Neural cell (in vitro differentiated cells): ENCODE measurements at regions not wholly inside any gene's neighbourhood (a gene's known extent, or its start where the extent isn't known, plus 50 kb on each side); places are given as distances from the start of the nearest gene placed in this dataset.

Source experiments
- H2AFZ ChIP-seq: fragments of 200-600, 300-800 bp; sonication (generic), shearing (Covaris generic); 2 replicates; pipeline ENCODE4 v1.6.0; 2014; ENCODE audit warnings: low read depth, mild to moderate bottlenecking, antibody characterized with exemption, low read length, moderate library complexity
- H3F3A ChIP-seq: fragments of 200-600 bp; shearing (Covaris generic); 2 replicates; pipeline ENCODE4 v1.6.1; 2016; ENCODE audit warnings: mild to moderate bottlenecking, moderate library complexity, mixed read lengths, antibody characterized with exemption, low read length; ENCODE audit not compliant: insufficient read depth, poor library complexity, severe bottlenecking
- H3K27ac ChIP-seq: fragments of 200-600, 300-800 bp; sonication (generic), shearing (Covaris generic); 2 replicates; pipeline ENCODE4 v1.5.1; 2014; ENCODE audit warnings: mild to moderate bottlenecking, low read length, moderate library complexity
- H3K27me3 ChIP-seq: fragments of 300-800, 200-600 bp; sonication (generic), shearing (Covaris generic); 2 replicates; pipeline ENCODE4 v1.6.0; 2014; ENCODE audit warnings: mild to moderate bottlenecking, low read depth, low read length, moderate library complexity; ENCODE audit not compliant: insufficient read depth
- H3K36me3 ChIP-seq: fragments of 300-800, 200-600 bp; sonication (generic), shearing (Covaris generic); 2 replicates; pipeline ENCODE4 v1.5.1; 2014; ENCODE audit warnings: mild to moderate bottlenecking, antibody characterized with exemption, low read length, moderate library complexity; ENCODE audit not compliant: insufficient read depth
- H3K4me2 ChIP-seq: fragments of 300-800, 200-600 bp; sonication (generic), shearing (Covaris generic); 2 replicates; pipeline ENCODE4 v1.6.0; 2014; ENCODE audit warnings: mild to moderate bottlenecking, low read length
- H3K4me3 ChIP-seq: fragments of 300-800, 200-600 bp; sonication (generic), shearing (Covaris generic); 2 replicates; pipeline ENCODE4 v1.5.1; 2014; ENCODE audit warnings: mild to moderate bottlenecking, low read length, moderate library complexity
- H3K79me2 ChIP-seq: fragments of 200-600 bp; shearing (Covaris generic); replicated peaks from 2 replicates; pipeline ENCODE4 v1.6.0; 2014; ENCODE audit warnings: mild to moderate bottlenecking, low read length, moderate library complexity; ENCODE audit not compliant: insufficient read depth
- H3K9ac ChIP-seq: fragments of 300-800, 200-600 bp; sonication (generic), shearing (Covaris generic); 2 replicates; pipeline ENCODE4 v1.6.1; 2016; ENCODE audit warnings: mild to moderate bottlenecking, low read length, mixed read lengths
- H3K9me2 ChIP-seq: fragments of 200-600 bp; shearing (Covaris generic); 2 replicates; pipeline ENCODE4 v1.6.1; 2016; ENCODE audit warnings: mild to moderate bottlenecking, low read length, mixed read lengths; ENCODE audit not compliant: insufficient read depth
- H3K9me3 ChIP-seq: fragments of 200-600, 300-800 bp; sonication (generic), shearing (Covaris generic); 2 replicates; pipeline ENCODE4 v1.6.1; 2016; ENCODE audit warnings: mild to moderate bottlenecking, mixed run types, low read length, moderate library complexity, mixed read lengths
- H4K20me1 ChIP-seq: fragments of 200-600 bp; shearing (Covaris generic); 2 replicates; pipeline ENCODE4 v1.6.1; 2016; ENCODE audit warnings: mild to moderate bottlenecking, mixed run types; ENCODE audit not compliant: insufficient read depth
- EP300 ChIP-seq: fragments of 450-650 bp; conservative IDR thresholded peaks from 2 replicates; pipeline ENCODE4 v1.6.1; 2014; ENCODE audit warnings: antibody characterized with exemption, mild to moderate bottlenecking, moderate library complexity; ENCODE audit not compliant: poor library complexity, severe bottlenecking
- EZH2 ChIP-seq: fragments of 200-600, 300-800 bp; shearing (Covaris generic), sonication (generic); IDR thresholded peaks from 2 replicates; pipeline ENCODE4 v1.6.1; 2014; ENCODE audit warnings: antibody characterized with exemption, low read length, borderline replicate concordance, mild to moderate bottlenecking; ENCODE audit not compliant: insufficient read depth, poor library complexity, severe bottlenecking
- MXI1 ChIP-seq: fragments of 450-650 bp; conservative IDR thresholded peaks from 2 replicates; pipeline ENCODE4 v1.6.1; 2014; ENCODE audit warnings: antibody characterized with exemption, mild to moderate bottlenecking; ENCODE audit not compliant: poor library complexity, severe bottlenecking
- POLR2AphosphoS5 ChIP-seq: IDR thresholded peaks from 2 replicates; pipeline ENCODE4 v1.6.1; 2012
- RAD21 ChIP-seq: fragments of 450-650 bp; conservative IDR thresholded peaks from 2 replicates; pipeline ENCODE4 v1.6.1; 2014; ENCODE audit warnings: antibody characterized with exemption, mild to moderate bottlenecking, moderate library complexity
- SMC3 ChIP-seq: fragments of 450-650 bp; conservative IDR thresholded peaks from 2 replicates; pipeline ENCODE4 v1.6.1; 2014; ENCODE audit warnings: antibody characterized with exemption, mild to moderate bottlenecking, moderate library complexity; ENCODE audit not compliant: poor library complexity
- TAF1 ChIP-seq: IDR thresholded peaks from 2 replicates; pipeline ENCODE4 v1.6.1; 2012; ENCODE audit warnings: low read depth
- TF ChIP-seq, protein P1 (sequence below): IDR thresholded peaks from 2 replicates; pipeline ENCODE4 v1.6.1; 2012; ENCODE audit warnings: borderline replicate concordance
- TF ChIP-seq, protein P2 (sequence below): fragments of 450-650 bp; IDR thresholded peaks from 2 replicates; pipeline ENCODE4 v1.5.1; 2014; ENCODE audit warnings: antibody characterized with exemption, mild to moderate bottlenecking, moderate library complexity; ENCODE audit not compliant: poor library complexity, severe bottlenecking

DNA sequence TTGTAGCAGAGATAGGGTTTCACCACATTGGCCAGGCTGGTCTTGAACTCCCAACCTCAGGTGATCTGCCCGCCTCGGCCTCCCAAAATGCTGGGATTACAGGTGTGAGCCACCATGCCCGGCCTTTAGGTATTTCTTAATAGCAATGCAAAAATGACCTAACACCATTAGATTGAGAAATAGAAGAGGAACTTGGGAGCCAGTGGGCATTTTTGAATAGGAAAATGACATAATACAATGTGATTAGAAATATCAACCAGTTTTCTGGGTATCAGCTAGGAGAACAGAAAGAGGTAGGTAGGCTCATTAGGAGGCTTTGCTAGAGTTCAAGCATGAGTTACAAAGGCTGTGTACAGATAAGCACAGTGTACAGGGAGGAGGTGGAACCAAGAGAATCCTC, 101.8 kb upstream of the TBC1D5 start:
- Histone ChIP-seq H2AFZ (no peak overlapping the region), H3K36me3 (no peaks in the 10 kb centered on the region), H3K27me3 (no peaks in the 10 kb centered on the region), H3K27ac (no peak overlapping the region), H3K9ac (no peak overlapping the region), H3K9me2 (no peaks in the 10 kb centered on the region), H3F3A (no peaks in the 10 kb centered on the region), H3K9me3 (no peaks in the 10 kb centered on the region), H4K20me1 (no peaks in the 10 kb centered on the region), H3K4me2 (no peak overlapping the region), H3K79me2 (no peaks in the 10 kb centered on the region), H3K4me3 (no peak overlapping the region)
- TF ChIP-seq EP300 (no peak), TAF1 (no peak), MXI1 (no peak), RAD21 (no peak), EZH2 (no peak), POLR2AphosphoS5 (no peak), SMC3 (no peak)
- TF ChIP-seq, protein P1, sequence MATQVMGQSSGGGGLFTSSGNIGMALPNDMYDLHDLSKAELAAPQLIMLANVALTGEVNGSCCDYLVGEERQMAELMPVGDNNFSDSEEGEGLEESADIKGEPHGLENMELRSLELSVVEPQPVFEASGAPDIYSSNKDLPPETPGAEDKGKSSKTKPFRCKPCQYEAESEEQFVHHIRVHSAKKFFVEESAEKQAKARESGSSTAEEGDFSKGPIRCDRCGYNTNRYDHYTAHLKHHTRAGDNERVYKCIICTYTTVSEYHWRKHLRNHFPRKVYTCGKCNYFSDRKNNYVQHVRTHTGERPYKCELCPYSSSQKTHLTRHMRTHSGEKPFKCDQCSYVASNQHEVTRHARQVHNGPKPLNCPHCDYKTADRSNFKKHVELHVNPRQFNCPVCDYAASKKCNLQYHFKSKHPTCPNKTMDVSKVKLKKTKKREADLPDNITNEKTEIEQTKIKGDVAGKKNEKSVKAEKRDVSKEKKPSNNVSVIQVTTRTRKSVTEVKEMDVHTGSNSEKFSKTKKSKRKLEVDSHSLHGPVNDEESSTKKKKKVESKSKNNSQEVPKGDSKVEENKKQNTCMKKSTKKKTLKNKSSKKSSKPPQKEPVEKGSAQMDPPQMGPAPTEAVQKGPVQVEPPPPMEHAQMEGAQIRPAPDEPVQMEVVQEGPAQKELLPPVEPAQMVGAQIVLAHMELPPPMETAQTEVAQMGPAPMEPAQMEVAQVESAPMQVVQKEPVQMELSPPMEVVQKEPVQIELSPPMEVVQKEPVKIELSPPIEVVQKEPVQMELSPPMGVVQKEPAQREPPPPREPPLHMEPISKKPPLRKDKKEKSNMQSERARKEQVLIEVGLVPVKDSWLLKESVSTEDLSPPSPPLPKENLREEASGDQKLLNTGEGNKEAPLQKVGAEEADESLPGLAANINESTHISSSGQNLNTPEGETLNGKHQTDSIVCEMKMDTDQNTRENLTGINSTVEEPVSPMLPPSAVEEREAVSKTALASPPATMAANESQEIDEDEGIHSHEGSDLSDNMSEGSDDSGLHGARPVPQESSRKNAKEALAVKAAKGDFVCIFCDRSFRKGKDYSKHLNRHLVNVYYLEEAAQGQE: no peak
- TF ChIP-seq, protein P2, sequence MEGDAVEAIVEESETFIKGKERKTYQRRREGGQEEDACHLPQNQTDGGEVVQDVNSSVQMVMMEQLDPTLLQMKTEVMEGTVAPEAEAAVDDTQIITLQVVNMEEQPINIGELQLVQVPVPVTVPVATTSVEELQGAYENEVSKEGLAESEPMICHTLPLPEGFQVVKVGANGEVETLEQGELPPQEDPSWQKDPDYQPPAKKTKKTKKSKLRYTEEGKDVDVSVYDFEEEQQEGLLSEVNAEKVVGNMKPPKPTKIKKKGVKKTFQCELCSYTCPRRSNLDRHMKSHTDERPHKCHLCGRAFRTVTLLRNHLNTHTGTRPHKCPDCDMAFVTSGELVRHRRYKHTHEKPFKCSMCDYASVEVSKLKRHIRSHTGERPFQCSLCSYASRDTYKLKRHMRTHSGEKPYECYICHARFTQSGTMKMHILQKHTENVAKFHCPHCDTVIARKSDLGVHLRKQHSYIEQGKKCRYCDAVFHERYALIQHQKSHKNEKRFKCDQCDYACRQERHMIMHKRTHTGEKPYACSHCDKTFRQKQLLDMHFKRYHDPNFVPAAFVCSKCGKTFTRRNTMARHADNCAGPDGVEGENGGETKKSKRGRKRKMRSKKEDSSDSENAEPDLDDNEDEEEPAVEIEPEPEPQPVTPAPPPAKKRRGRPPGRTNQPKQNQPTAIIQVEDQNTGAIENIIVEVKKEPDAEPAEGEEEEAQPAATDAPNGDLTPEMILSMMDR: no peak

DNA sequence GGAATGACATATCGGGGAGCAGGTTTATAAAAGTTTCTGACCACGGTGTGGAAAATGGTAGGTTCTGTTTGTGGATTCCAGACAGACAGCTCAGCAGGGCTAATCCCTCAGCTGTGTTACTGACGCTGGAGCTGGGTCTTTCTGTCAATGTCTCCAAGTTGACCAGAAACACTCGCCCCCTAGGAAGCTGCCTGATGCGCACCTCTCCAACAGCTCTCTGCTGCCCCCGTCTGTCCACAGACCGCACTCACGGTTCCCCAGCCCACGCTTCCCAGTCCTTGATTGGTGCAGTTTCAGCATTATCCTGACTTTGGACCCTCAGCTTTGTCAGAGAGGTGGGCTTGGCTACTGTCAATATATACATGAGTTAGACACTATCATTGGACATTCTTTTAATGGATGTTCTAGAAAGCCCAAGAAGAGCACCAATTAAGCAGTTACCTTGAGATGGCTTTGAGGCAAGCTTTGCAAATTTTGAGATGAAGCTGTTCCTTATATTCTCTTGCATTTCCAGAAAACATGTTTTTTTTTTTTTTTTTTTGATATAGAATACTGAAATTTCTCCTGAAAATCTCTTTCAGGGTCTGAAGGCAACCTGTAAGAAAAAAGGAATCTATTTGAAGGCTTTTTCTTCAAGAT, 98.9 kb upstream of the TBC1D5 start:
- Histone ChIP-seq H3K9ac (no peak overlapping the region), H3K9me3 (no peaks in the 10 kb centered on the region), H3F3A (no peaks in the 10 kb centered on the region), H3K27me3 (no peaks in the 10 kb centered on the region), H4K20me1 (no peaks in the 10 kb centered on the region), H3K79me2 (no peaks in the 10 kb centered on the region), H3K4me3 (no peak overlapping the region), H3K27ac (no peak overlapping the region), H3K4me2 (no peak overlapping the region), H2AFZ (no peak overlapping the region), H3K9me2 (no peaks in the 10 kb centered on the region), H3K36me3 (no peaks in the 10 kb centered on the region)
- TF ChIP-seq, protein P1: no peak
- TF ChIP-seq TAF1: no peak
- TF ChIP-seq RAD21: peak; percentile 81
- TF ChIP-seq SMC3: peak; percentile 82
- TF ChIP-seq MXI1: no peak
- no peak for TF ChIP-seq EZH2
- TF ChIP-seq, protein P2: peak; percentile 80
- no peak for TF ChIP-seq EP300
- no peak for TF ChIP-seq POLR2AphosphoS5
